Activated effector memory CD4-positive, alpha-beta T cell treated with anti-CD3 and anti-CD28 coated beads, Interleukin-2, amount 50 U/mL, for 16 hours (primary cell): ENCODE measurements at regions not wholly inside any gene's neighbourhood (a gene's known extent, or its start where the extent isn't known, plus 50 kb on each side); places are given as distances from the start of the nearest gene placed in this dataset.
"Not testable (repeated sequence)": the region's sequence is repeated elsewhere in the genome, so short reads cannot be mapped to it uniquely, and the experiment has no call there.

ENCODE experiments used
- DNase-seq: peaks from one replicate; pipeline ENCODE4 v3.0.0-alpha.2; 2020

DNA sequence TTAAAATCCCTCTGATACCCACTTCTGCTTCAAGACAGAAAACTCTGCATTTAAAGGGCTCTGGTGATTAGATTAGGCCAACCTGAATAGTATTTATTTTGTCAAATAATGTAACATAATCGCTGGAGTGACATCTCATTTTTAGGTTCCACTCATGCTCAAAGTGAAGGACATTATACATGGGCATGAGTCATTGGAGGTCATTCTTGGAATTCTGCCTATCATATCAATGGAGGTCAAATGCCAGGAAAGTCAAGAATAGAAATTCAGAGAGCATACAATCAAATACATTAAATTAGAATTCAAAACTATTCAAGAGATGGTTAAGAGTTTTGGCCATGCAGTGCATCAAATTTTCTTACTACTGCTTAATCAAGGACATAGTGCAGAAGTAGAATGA is 50.8 kb upstream of the PRSS1 start:
- no peak for DNase-seq

DNA sequence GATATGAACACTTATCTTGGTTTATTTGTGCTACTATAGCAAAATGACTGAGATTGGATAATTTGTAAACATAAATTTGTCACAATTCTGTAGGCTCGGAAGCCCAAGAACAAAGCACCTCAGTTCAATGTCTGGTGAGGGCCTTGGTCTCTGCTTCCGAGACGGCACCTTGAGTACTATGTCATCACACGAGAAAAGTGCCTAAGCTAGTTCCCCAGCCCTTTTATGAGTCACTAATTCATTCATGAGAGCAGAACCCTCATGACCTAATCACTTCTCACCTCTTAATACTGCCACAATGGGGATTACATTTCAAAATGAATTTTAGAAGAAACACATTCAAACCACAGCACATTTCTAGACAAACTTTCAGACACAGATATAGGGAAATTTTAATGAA is 52.0 kb upstream of the PRSS1 start:
- DNase-seq: no peak

DNA sequence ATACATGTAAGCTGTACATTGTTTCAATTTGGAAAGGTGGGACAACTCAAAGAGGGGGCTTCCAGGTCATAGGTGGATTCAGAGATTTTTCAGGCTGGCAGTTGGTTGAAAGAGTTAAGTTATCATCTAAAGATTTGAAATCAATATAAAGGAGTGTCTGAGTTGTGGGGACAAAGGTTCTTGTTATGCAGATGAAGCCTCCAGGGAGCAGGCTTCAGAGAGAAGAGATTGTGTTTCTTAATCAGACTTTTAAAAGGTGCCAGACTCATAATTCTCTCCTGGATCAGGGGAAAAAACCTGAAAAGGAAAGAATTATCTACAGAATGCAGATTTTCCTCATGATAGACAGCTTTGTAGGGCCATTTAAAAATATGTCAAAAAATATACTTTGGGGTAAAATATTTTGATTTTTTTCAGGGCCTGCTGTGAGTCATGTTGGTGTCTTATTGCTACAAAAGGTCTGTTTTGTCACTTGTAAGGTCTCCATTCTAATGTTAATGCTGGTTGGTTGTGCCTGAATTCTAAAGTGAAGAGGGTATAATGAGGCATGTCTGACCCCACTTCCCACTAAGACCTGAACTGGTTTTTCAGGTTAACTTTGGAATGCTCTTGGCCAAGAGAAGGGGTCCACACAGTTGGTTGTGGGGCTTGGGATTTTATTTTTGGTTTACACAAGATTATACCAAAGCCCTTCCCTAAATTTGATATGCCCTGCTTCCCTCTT is 52.7 kb upstream of the PRSS1 start:
- DNase-seq: no peak

DNA sequence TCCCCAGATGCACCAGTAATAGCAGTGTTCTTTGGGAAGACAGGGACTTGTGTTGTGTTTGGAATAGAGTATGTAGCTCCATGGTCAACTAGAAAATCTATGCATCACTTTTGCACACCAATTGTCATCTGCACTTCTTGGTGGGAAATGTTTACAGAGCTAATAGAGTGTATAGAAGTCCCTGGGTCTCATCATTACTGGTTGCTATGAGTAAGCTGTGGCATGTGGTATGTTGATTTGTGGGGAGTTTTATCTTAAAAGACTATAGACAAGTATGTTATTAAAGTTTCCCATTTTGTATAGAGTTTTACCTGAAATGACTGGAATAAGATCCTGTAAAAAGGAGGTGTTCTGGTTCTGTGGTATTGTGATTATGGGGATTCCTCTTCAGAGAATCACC is 55.4 kb upstream of the PRSS1 start:
- DNase-seq: no peak

DNA sequence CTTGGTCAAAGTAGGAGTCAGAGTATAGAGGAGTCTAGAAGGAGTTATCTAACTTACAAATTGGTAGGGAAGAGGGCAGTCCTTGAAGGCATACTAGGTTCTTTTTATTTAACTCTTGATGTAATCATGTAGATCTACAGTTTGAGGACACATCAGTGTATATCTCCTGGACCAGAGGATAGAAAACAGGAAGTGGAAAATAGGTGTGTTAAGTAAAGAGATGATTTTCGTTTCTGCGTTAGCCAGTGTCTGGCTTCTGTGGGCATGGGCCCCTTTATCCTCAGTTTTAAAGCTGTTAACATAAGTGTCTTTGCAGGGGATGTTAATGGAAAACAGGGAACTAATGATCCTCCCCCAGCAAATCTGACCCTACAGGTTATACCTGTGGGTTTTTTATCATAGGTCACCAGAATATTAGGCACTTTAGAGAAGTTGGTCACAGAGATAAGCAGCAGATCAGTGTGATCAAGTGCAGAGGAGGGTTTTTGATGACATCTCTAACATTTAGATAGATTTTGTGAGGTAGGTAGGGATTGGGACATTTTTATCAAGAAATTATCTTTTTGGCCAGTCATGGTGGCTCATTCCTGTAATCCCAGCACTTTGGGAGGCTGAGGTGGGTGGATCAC is 58.6 kb upstream of the PRSS1 start:
- DNase-seq: no peak

DNA sequence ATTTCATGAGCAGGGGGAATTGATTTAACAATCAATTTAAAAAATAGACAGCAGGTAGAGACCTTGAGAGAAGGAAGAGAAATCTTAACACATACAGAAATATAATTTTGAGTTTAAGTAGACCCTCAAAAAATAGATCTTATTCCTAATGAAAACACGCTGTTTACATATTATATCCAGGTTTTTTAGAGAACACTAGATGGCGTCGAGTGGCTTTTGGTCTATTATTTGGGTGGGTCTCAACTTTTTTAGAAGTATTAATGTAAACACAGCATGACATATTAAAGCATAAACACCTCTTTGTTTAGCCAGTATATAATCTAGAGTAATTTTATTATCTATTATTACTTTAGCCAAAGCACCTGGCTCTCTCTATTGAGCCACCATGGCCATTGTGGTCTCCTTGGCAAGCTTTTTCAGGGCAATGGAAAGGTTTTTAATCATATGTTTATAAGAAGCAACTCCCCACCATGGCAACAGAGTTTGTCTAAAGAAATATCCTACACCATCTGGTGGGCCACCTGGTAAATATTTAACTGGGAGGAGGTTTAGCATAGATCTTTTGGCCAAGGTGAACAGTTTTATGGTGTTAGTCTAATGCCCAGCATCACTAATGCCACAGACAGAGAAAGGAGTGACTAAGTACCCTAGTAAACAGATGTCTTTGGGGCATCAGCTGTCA is 59.7 kb upstream of the PRSS1 start:
- DNase-seq: no peak

DNA sequence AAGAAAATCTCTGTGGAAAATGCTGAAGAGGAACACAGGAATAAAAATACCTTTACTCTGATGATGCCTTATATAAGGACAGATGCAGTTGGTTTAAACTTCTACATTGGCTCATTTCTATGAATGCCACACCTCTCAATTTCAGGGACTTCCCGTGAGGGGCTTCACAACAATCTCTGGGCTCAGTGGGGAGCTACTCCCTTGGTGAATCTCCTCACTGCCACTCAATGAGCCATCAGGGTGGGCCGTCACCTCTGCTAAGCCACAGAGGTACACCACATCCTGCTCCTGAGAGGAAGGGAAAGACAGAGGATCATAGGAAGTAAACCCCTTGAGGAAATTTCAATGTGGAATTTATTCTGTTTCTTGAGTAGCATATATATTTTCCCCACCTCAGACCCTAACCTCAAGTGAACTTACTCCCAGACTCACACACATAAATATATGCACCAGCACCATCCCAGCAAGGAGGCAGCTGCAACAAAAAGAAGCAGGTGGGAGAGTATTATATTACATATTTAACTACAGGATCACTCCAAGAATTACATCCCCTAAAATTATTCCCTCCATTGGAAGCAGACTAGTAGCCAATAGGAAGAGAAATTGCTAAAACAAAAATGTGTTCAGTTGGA is 63.3 kb upstream of the PRSS1 start:
- peak; percentile 58 for DNase-seq

DNA sequence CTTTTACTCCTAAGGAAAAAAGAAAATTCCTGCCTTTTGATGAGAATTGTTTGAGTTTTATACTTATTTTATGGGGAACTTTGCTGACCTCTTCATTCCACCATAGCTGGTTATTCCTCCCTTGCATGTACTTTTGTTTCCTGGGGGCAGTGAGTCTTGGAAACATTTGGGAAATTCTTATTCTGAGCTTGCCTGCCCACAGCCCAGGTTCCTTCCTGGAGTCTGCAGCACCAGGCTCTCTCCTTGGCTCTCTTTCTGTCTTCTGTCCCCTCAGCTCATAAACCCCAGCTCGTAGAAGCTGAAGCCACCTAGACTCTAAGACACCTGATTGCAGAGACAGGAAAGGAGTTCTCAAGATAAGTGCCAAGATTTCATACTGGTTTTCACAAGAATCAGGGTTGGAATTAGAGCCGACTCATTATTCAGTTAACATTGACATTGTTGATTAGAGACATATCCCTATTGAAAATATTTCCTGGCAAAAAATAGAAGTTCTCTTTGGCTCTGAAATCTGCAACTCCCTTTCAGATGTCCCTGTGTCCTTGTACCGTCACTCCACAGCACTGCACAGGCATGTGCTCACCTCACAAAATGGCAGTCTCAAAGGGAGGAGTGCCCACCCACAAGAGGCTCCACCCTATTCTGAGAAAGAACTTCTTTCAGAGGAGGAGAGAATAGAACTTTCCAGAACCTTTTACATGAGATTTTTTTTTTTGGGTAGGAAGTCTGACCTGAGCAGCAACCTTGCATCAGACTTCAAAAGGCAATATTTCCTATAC is 67.8 kb upstream of the PRSS1 start:
- no peak for DNase-seq

DNA sequence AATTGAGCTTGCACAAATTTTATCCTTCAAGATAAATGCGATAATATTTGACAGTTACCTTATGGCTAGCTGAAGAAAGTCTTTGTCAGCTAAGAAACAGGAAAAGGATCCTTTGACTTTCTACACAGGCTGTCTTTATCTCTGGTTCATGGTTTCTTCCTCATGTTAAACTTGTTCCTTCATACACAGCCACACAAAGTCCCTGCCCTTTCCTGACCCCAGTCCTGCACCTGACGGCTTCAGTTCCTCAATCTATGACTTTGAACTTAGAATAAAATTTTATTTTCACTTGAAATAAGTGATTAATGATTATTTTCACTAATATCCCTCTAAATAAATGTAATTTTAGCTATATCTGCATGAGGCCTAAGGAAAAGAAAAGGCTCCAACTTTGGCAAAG is 77.8 kb upstream of the PRSS1 start:
- DNase-seq: no peak

DNA sequence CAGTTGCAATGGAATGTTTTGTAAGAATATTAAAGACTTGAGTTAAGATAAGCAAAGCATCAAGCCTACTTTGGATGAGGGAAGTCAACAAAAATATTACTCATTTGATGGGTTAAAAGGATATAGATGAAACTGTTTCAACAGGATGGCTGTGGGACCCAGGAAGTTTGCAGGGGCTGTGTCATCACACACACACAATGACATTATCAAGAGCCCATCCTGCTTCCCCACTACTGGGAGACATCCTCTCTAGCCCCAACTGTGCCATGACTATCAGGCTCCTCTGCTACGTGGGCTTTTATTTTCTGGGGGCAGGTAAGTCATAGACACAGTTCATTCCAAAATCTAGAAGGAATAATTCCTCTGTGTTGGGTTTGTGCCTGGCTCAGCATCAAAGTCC is 78.8 kb upstream of the PRSS1 start:
- no peak for DNase-seq

DNA sequence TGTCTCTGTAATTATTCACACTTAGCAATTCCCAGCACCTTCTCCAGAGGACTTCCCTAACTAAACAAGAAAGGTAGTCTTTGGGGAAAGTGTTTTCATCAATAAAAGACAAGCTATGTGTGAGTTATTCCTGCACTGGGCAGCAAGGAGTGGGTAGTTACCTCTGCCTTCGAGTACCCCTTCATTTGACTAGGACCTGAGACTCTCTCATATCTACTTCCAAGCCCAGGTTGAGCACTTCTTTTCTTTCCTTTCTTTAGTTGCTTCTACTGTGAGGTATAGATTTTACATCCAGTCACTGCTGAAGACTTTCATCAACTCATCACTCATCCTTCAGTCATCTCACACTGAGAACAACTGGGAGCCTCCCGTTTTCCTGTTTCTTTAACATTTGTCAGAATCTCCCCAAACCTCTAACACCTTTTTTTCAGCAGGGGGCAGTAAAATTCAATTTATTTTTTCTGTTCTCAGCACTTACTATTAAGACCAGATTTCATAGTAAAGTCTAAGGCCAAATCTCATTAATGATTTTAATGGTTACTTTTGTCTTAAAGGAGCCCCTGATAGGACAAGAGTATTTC is 80.1 kb upstream of the PRSS1 start:
- DNase-seq: no peak

DNA sequence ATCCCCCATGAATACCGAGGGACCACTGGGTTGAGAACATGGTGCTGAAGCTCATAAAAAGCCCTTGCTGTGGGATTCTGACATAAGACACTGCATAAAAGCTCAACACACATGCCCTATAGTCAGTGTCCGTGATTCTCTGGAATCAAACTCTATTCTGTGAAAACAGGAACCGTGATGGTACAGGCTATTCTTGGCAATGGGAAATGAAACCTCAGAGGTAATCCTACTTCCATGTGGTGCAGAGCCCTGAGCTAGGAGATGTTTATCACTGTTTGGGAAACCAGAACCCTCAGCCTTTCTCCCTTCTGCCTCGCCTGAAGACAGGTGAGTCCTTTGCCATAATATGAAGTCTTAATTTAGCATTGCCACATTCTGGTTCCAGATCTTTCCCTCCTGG is 80.8 kb upstream of the PRSS1 start:
- DNase-seq: no peak

DNA sequence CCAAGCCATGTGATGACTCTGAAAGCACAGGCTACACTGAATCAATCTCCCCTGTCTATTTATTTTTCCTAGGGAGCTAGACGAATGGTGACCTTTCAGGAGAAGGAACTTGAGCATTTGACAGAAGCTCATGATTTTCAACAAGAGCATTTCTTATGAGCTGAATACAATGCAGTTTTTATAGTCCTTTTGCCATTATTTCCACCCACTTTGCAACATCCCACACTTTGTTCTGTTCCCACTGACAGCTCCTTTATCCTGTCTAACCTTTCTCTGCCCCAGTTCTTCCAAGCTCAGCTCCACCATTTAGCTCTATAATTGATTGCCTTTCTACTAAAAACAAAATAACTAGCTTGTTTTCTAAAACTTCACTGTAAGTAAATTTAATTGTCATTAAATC is 91.9 kb upstream of the PRSS1 start:
- no peak for DNase-seq

DNA sequence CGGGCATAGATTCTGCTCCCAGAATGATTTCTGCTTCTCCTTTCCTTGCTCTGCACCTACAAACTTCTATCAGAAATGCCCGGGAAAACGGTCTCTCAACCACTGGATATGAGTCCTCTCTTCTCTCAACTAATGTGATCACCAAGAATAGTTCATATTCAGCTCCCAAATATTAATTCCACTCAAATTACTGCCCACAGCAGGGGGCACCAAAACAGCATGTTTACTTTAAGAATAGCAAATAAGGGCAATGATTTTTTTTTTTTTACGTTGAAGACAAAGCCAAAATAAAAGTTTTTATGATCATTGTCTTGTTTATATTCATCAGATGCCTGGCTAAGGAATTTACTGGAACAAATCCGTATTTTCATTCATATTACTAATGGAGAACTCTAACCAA is 94.9 kb upstream of the PRSS1 start:
- DNase-seq: no peak

DNA sequence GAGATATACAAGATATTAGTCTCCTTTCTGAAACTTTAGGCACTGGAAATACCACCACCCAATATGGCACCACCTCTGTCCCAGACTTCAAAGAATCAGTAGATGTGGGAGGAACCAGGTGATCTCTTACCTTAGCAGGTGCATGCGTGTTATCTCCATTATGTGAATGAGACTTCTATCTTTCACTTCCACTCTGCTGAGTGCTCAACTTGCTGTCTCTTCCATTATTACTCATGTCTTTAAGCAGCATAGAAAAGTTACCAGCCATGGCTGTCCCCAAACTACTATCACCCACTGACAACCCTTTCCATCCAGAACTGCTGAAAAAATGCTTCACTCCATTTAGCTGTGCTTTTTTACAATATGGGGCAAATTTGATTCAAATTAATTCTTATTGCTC is 101.5 kb upstream of the PRSS1 start:
- DNase-seq: no peak

DNA sequence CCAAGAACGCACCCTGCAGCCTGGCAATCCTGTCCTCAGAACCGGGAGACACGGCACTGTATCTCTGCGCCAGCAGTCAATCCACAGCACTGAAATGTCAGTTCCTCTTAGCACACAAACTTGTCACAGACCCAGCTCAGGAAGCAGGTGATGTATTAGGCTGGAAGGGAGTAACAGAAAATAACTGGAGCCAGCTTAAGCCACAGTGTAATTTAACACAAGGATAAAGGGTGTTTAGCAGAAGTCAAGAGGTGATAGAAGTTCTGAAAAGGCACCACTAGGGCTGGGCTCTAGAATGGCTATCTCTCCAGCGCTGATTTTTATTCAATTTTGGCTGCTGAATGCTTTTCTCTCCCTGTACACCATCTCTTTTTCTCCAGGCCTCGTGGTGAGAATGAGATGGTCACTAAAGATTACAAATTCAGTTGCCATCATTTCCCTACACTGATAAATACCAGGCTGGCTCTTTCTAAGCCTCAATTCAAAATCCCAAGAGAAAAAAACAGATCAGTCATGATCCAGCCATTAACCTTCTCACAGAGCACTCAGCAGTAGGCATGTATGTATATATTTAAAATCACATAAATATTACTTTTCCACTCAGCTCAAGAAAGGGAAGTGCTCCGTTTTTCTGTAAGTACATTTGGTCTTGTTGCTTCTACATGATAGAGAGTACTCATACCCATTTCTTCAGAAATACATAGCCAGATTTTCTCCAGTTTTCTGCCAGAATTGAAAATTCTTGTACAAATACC is 102.7 kb upstream of the PRSS1 start:
- DNase-seq: no peak

DNA sequence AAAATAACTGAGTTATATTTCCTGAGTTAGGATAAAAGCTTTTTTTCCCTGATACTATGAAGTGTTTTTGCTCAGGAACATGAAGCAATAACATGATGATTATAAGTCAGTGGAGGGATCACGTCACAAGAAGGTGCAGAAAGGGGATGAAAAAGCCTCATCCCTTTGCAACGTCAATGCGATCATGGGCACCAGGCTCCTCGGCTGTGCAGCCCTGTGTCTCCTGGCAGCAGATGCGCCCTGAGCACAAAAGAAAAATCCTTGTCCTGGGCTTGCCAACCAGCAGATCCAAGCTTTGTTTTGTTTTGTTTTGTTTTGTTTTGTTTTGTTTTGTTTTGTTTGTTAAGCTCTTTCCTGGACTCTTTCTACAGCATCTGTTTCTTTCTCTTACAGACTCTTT is 103.5 kb upstream of the PRSS1 start:
- DNase-seq: no peak

DNA sequence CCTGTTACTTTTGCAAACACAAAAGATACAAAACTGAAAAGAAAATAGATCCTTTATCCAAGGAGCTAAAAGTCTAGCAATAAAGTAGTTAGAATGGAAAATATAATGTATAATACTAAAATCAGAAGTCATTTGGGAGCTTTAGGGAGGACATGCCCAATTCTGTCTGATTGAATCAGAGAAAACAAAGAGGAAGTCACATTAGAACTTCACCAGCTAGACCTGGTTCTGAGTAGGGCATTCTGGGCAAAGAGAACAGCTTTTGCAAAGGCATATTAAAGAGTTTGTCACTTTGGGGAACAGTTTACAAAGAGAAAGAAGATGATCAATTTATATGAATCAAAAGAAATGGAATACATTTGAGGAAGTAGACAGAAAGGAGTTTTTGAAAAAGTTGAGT is 107.0 kb upstream of the PRSS1 start:
- no peak for DNase-seq

DNA sequence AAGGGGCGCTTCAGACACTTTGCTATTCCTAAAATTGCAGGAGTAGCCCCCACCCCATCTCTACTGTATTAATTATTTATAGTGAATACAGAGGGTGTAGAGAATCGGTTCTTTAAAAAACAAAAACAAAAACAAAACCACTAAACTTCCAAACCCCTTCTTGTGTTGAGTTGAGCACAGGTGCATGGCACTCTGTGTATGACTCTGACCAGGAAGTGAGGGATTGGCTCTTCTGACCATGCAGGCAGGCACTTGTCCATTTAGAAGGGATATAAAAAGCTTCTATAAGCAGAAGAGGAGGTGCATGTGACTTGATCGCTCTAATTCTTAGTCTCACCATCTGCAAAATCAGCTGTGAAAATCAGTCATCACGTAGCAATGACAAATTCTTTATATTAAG is 108.0 kb upstream of the PRSS1 start:
- not testable (repeated sequence) for DNase-seq

DNA sequence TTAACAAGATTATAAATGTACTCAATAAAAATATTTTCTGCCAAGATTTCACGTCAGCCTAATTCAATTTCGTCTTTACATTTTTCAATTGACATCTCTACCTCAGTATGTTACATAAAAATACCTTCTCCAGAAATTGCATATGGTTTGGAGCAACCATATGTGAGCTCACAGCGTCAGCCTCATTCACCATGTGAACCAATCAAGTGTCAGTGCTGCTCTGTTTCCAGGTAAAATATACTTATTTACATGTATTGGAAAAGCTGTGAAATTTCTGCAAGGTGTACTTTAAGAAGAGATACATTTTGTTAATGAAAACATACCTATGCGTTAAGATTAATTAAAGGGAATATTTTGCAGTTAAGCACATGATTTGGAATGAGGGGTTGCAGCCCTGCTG is 110.7 kb upstream of the PRSS1 start:
- no peak for DNase-seq

DNA sequence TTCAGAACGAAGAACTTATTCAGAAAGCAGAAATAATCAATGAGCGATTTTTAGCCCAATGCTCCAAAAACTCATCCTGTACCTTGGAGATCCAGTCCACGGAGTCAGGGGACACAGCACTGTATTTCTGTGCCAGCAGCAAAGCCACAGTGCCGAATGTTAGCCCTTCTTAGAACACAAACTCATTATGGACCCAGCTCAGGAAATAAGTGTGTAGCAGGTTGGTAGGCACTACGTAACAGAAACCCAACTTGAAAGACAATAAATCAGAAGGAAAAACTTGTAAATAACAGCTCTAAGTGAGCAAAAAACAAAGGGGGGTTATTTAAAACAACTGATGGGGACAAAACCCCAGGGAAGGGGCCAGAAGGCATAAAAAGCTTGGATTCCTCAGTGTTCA is 112.0 kb upstream of the PRSS1 start:
- no peak for DNase-seq

DNA sequence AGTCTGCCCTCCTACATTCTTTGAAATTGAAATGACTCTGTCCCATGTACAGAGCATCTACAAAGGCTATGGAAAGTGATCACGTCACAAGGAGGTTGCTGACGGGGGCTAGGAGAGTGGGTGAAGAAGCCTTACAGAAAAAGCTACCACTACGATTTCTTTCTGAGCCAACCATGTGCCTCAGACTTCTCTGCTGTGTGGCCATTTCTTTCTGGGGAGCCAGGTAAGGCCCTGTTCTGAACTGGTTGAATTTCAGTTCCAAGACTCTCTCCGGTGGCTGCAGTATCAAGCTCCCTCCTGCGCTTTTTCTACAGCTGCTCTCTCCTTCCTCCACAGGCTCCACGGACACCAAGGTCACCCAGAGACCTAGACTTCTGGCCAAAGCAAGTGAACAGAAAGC is 112.5 kb upstream of the PRSS1 start:
- DNase-seq: peak; percentile 65
